ENCODE measurements at regions not wholly inside any gene's neighbourhood (a gene's known extent, or its start where the extent isn't known, plus 50 kb on each side); places are given as distances from the start of the nearest gene placed in this dataset.

GRCh38 chr15:91537856-91538255 is 315.7 kb upstream of the SLCO3A1 start:
- ATAC-seq (no peak), DNase-seq (ENCODE audit: low read depth, low spot score) (no peak)
- no peaks in the 10 kb centered on the region for H3K9me3 ChIP-seq (ENCODE audit: control insufficient read depth in 1 of 2, insufficient read depth in 1 of 2, low read depth in 1 of 2, low read length in 2 of 2)
- no peak overlapping the region for H3K4me2 ChIP-seq (ENCODE audit: low read length)
- ChIA-PET POLR2A (no interaction called here), CTCF (no interaction called here), RAD21 (ENCODE audit: low non-redundant PET in 1 of 2, low total read pairs in 2 of 2, uncharacterized antibody in 2 of 2, unreplicated experiment in 2 of 2) (no interaction called here)
- no peak overlapping the region for H3K4me3 ChIP-seq (replicated peaks in 1 of 2; ENCODE audit: low read depth in 1 of 2, low read length in 2 of 2)
- H3K4me1 ChIP-seq (ENCODE audit: control insufficient read depth in 1 of 2, insufficient read depth in 2 of 2, low read length in 2 of 2), result peaks cover 0 to 6% of the 10 kb centered on the region in 2 experiments; a peak in 1 of 4 replicates
- no peaks in the 10 kb centered on the region for H4K20me1 ChIP-seq (ENCODE audit: insufficient read depth)
- no peak overlapping the region for H3K27ac ChIP-seq (ENCODE audit: low read depth, low read length)
- TF ChIP-seq SIN3A (IDR thresholded peaks at IDR 0.05; ENCODE audit: low read depth), result no peak
- TF ChIP-seq CEBPB (IDR thresholded peaks at IDR 0.05; ENCODE audit: low read depth), result no peak
- TF ChIP-seq EZH2 (IDR thresholded peaks at IDR 0.05), result no peak
- TF ChIP-seq, protein P1, sequence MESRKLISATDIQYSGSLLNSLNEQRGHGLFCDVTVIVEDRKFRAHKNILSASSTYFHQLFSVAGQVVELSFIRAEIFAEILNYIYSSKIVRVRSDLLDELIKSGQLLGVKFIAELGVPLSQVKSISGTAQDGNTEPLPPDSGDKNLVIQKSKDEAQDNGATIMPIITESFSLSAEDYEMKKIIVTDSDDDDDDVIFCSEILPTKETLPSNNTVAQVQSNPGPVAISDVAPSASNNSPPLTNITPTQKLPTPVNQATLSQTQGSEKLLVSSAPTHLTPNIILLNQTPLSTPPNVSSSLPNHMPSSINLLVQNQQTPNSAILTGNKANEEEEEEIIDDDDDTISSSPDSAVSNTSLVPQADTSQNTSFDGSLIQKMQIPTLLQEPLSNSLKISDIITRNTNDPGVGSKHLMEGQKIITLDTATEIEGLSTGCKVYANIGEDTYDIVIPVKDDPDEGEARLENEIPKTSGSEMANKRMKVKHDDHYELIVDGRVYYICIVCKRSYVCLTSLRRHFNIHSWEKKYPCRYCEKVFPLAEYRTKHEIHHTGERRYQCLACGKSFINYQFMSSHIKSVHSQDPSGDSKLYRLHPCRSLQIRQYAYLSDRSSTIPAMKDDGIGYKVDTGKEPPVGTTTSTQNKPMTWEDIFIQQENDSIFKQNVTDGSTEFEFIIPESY (IDR thresholded peaks at IDR 0.05; ENCODE audit: extremely low read depth, insufficient replicate concordance, low read length), result no peak
- H3K27me3 ChIP-seq (ENCODE audit: insufficient read depth, low read length), result peaks cover 16% of the 10 kb centered on the region; the same call in 1 of the 2 replicates
- H3K36me3 ChIP-seq (ENCODE audit: control insufficient read depth in 1 of 2, insufficient read depth in 2 of 2, low read length in 2 of 2), result no peaks in the 10 kb centered on the region
- H2AFZ ChIP-seq (ENCODE audit: low read depth, low read length, poor library complexity, severe bottlenecking), result no peak overlapping the region
- intact Hi-C loops (cut with micrococcal nuclease), result no loop called here
- BruUV-seq (replicated peaks), result no TSS peak
- H3K79me2 ChIP-seq (ENCODE audit: insufficient read depth, low read length), result no peaks in the 10 kb centered on the region
- no peak overlapping the region for H3K9ac ChIP-seq (ENCODE audit: low read length)
- H3K9me2 ChIP-seq (ENCODE audit: insufficient read depth), result no peaks in the 10 kb centered on the region

DNA sequence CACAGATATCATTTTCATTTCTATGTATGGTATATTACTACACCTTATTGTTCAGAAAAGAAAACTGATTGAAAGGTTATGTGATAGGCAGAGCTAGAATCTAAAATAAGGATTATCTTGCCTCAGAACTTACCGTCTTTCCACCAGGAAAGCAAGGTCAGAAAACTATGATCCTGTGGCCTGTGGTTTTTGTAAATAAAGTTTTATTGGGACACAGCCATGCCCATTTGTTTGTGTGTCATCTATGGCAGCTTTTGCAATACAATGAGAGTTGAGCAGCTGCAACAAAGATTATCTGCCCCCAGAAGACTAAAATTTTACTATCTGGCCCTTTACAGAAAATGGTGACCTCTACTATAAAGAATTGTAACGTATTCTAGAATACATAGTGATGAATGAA is 314.7 kb upstream of the SLCO3A1 start:
- H3K4me2 ChIP-seq (ENCODE audit: low read length), result no peak overlapping the region
- ChIA-PET RAD21 (ENCODE audit: low non-redundant PET in 1 of 2, low total read pairs in 2 of 2, uncharacterized antibody in 2 of 2, unreplicated experiment in 2 of 2) (no interaction called here), CTCF (no interaction called here), POLR2A (no interaction called here)
- H3K27me3 ChIP-seq (ENCODE audit: insufficient read depth, low read length), result peaks cover 20% of the 10 kb centered on the region; the same call in 1 of the 2 replicates
- no peaks in the 10 kb centered on the region for H3K79me2 ChIP-seq (ENCODE audit: insufficient read depth, low read length)
- no peaks in the 10 kb centered on the region for H3K9me2 ChIP-seq (ENCODE audit: insufficient read depth)
- ATAC-seq (no peak), DNase-seq (ENCODE audit: low read depth, low spot score) (no peak)
- no peak overlapping the region for H2AFZ ChIP-seq (ENCODE audit: low read depth, low read length, poor library complexity, severe bottlenecking)
- H3K4me1 ChIP-seq (ENCODE audit: control insufficient read depth in 1 of 2, insufficient read depth in 2 of 2, low read length in 2 of 2), result peaks cover 0 to 6% of the 10 kb centered on the region in 2 experiments; a peak in 1 of 4 replicates
- BruUV-seq (replicated peaks), result no TSS peak
- no peaks in the 10 kb centered on the region for H3K9me3 ChIP-seq (ENCODE audit: control insufficient read depth in 1 of 2, insufficient read depth in 1 of 2, low read depth in 1 of 2, low read length in 2 of 2)
- H3K36me3 ChIP-seq (ENCODE audit: control insufficient read depth in 1 of 2, insufficient read depth in 2 of 2, low read length in 2 of 2), result no peaks in the 10 kb centered on the region
- H3K27ac ChIP-seq (ENCODE audit: low read depth, low read length), result no peak overlapping the region
- no peak overlapping the region for H3K4me3 ChIP-seq (replicated peaks in 1 of 2; ENCODE audit: low read depth in 1 of 2, low read length in 2 of 2)
- intact Hi-C loops (cut with micrococcal nuclease), result no loop called here
- no peak overlapping the region for H3K9ac ChIP-seq (ENCODE audit: low read length)
- H4K20me1 ChIP-seq (ENCODE audit: insufficient read depth), result no peaks in the 10 kb centered on the region
- no peak for TF ChIP-seq REST (IDR thresholded peaks at IDR 0.05; ENCODE audit: low read depth)
- TF ChIP-seq, protein P1 (IDR thresholded peaks at IDR 0.05; ENCODE audit: extremely low read depth, insufficient replicate concordance, low read length), result no peak
- TF ChIP-seq RAD21 (IDR thresholded peaks at IDR 0.05; ENCODE audit: low read depth), result no peak
- TF ChIP-seq CEBPB (IDR thresholded peaks at IDR 0.05; ENCODE audit: low read depth), result no peak
- TF ChIP-seq ATF3 (IDR thresholded peaks at IDR 0.05), result no peak
- no peak for TF ChIP-seq POLR2A (IDR thresholded peaks at IDR 0.05; ENCODE audit: borderline replicate concordance, extremely low read depth, insufficient read depth, insufficient read length)
- no peak for TF ChIP-seq ZFX (IDR thresholded peaks at IDR 0.05)
- TF ChIP-seq SP1 (IDR thresholded peaks at IDR 0.05; ENCODE audit: low read depth), result no peak
- TF ChIP-seq SRF (IDR thresholded peaks at IDR 0.05; ENCODE audit: low read depth), result no peak
- TF ChIP-seq ZNF274 (IDR thresholded peaks at IDR 0.05; ENCODE audit: low read depth, low read length), result no peak
- TF ChIP-seq FOSL1 (IDR thresholded peaks at IDR 0.05; ENCODE audit: low read depth), result no peak
- no peak for TF ChIP-seq TCF7L2 (IDR thresholded peaks at IDR 0.05; ENCODE audit: borderline replicate concordance, extremely low read depth, insufficient read depth, insufficient read length)

Measured in HCT116 (cell line).